ENCODE measurements at regions not wholly inside any gene's neighbourhood (a gene's known extent, or its start where the extent isn't known, plus 50 kb on each side); places are given as distances from the start of the nearest gene placed in this dataset.

DNA sequence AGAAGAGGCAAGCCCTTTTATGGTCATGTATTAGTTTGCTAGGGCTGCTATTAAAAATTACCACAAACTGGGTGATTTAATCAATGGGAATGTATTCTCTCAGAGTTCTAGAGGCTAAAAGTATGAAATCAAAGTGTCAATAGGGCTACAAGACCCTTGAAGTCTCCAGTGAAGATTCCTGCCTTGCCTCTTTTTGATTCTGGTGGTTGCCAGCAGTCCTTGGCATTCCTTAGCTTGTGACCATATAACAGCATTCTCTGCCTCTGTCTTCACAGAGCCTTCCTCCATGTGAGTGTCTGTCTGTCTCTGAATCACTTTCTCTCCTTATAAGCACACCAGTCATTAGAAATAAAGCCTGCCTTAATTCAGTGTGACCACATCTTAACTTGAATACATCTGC, 282.7 kb downstream of the KCNN2 start:
- dilution Hi-C loops (cut with MboI; ENCODE audit: extremely low pct_ligation_motif_present, low sequenced_read_pairs) = no loop called here
- no peak for FAIRE-seq
- no peak overlapping the region for H3K27ac ChIP-seq (ENCODE audit: control insufficient read depth, insufficient read depth, low read length)

DNA sequence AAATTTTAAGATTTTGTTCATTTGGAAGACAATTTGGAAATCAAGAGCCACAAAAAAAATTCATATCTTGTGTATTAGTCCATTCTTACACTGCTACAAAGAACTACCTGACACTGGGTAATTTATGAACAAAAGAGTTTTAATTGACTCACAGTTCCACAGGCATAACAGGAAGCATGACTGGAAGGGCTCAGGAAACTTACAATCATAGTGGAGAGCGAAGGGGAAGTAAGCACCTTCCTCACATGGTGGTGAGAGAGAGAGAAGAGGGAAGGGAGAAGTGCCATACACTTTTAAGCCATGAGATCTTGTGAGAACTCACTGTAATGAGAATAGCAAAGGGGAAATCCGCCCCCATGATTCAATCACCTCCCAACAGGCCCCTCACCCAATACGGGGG, 274.4 kb downstream of the KCNN2 start:
- Histone ChIP-seq H3K4me2 (ENCODE audit: control insufficient read depth, extremely low read depth, insufficient read depth, low read depth, low read length) (no peak overlapping the region), H3K36me3 (ENCODE audit: control insufficient read depth in 2 of 2, extremely low read depth in 1 of 2, insufficient read depth in 2 of 2, low read length in 2 of 2) (no peaks in the 10 kb centered on the region), H3K4me1 (ENCODE audit: control insufficient read depth, extremely low read depth, insufficient read depth, low read length) (no peaks in the 10 kb centered on the region), H3K9me3 (ENCODE audit: control insufficient read depth, low read depth, low read length) (no peaks in the 10 kb centered on the region), H3K9ac (ENCODE audit: control insufficient read depth, extremely low read depth, insufficient read depth, low read length) (no peak overlapping the region), H3K27ac (ENCODE audit: control insufficient read depth, insufficient read depth, low read length) (no peak overlapping the region), H3K4me3 (ENCODE audit: control insufficient read depth in 2 of 3, extremely low read depth in 1 of 3, insufficient read depth in 2 of 3, low read depth in 1 of 3, low read length in 3 of 3) (no peak overlapping the region), H3K79me2 (ENCODE audit: control insufficient read depth, insufficient read depth, low read length) (no peaks in the 10 kb centered on the region), H3K27me3 (ENCODE audit: control insufficient read depth, extremely low read depth, insufficient read depth, low read length) (no peaks in the 10 kb centered on the region), H2AFZ (ENCODE audit: control insufficient read depth, low read length) (no peak overlapping the region), H3K9me1 (ENCODE audit: control insufficient read depth, extremely low read depth, insufficient read depth, low read length) (no peaks in the 10 kb centered on the region), H4K20me1 (ENCODE audit: control insufficient read depth, extremely low read depth, insufficient read depth, low read length) (no peaks in the 10 kb centered on the region)
- TF ChIP-seq CTCF (optimal IDR thresholded peaks at IDR 0.05 in 1 of 3, IDR thresholded peaks at IDR 0.05 in 1 of 3, conservative IDR thresholded peaks at IDR 0.05 in 1 of 3; ENCODE audit: extremely low read depth in 1 of 3, insufficient read depth in 2 of 3, low read length in 3 of 3) = no peak
- TF ChIP-seq EZH2 (IDR thresholded peaks at IDR 0.05; ENCODE audit: low read length) = no peak
- DNase-seq (ENCODE audit: low read depth, low spot score) = no peak
- dilution Hi-C loops (cut with MboI; ENCODE audit: extremely low pct_ligation_motif_present, low sequenced_read_pairs) = no loop called here
- FAIRE-seq = no peak

More for the DNA sequence above, 282.7 kb downstream of the KCNN2 start:
- Histone ChIP-seq H2AFZ (ENCODE audit: control insufficient read depth, low read length) (no peak overlapping the region), H3K9ac (ENCODE audit: control insufficient read depth, extremely low read depth, insufficient read depth, low read length) (no peak overlapping the region), H4K20me1 (ENCODE audit: control insufficient read depth, extremely low read depth, insufficient read depth, low read length) (no peaks in the 10 kb centered on the region), H3K79me2 (ENCODE audit: control insufficient read depth, insufficient read depth, low read length) (no peaks in the 10 kb centered on the region), H3K36me3 (ENCODE audit: control insufficient read depth in 2 of 2, extremely low read depth in 1 of 2, insufficient read depth in 2 of 2, low read length in 2 of 2) (no peaks in the 10 kb centered on the region), H3K9me1 (ENCODE audit: control insufficient read depth, extremely low read depth, insufficient read depth, low read length) (no peaks in the 10 kb centered on the region), H3K9me3 (ENCODE audit: control insufficient read depth, low read depth, low read length) (no peaks in the 10 kb centered on the region), H3K27me3 (ENCODE audit: control insufficient read depth, extremely low read depth, insufficient read depth, low read length) (no peaks in the 10 kb centered on the region), H3K4me3 (ENCODE audit: control insufficient read depth in 2 of 3, extremely low read depth in 1 of 3, insufficient read depth in 2 of 3, low read depth in 1 of 3, low read length in 3 of 3) (no peak overlapping the region), H3K4me2 (ENCODE audit: control insufficient read depth, extremely low read depth, insufficient read depth, low read depth, low read length) (no peak overlapping the region), H3K4me1 (ENCODE audit: control insufficient read depth, extremely low read depth, insufficient read depth, low read length) (no peaks in the 10 kb centered on the region)
- DNase-seq (ENCODE audit: low read depth, low spot score) = no peak
- no peak for TF ChIP-seq EZH2 (IDR thresholded peaks at IDR 0.05; ENCODE audit: low read length)
- TF ChIP-seq CTCF (optimal IDR thresholded peaks at IDR 0.05 in 1 of 3, IDR thresholded peaks at IDR 0.05 in 1 of 3, conservative IDR thresholded peaks at IDR 0.05 in 1 of 3; ENCODE audit: extremely low read depth in 1 of 3, insufficient read depth in 2 of 3, low read length in 3 of 3) = no peak
